ENCODE measurements at regions not wholly inside any gene's neighbourhood (a gene's known extent, or its start where the extent isn't known, plus 50 kb on each side); places are given as distances from the start of the nearest gene placed in this dataset.

DNA sequence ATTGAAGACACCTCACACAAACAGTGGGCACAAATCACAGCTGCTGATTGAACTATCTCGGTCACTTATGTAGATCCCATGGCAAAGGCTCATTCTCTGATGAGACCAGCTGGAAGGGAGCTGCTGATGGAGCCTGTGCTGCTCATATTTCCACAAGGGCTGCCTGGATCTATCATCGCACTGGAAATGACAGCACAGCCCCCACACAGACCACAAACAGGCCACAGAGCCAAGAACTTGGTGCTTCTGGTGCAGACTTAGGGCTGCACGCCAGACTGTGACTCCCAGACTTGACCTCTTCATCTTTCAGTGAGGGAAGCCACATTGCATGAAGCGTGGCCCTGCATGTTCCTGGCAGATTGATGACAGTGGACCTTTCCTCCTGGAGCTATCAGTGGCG, 197.6 kb downstream of the MINAR1 start:
- TF ChIP-seq, protein P1, sequence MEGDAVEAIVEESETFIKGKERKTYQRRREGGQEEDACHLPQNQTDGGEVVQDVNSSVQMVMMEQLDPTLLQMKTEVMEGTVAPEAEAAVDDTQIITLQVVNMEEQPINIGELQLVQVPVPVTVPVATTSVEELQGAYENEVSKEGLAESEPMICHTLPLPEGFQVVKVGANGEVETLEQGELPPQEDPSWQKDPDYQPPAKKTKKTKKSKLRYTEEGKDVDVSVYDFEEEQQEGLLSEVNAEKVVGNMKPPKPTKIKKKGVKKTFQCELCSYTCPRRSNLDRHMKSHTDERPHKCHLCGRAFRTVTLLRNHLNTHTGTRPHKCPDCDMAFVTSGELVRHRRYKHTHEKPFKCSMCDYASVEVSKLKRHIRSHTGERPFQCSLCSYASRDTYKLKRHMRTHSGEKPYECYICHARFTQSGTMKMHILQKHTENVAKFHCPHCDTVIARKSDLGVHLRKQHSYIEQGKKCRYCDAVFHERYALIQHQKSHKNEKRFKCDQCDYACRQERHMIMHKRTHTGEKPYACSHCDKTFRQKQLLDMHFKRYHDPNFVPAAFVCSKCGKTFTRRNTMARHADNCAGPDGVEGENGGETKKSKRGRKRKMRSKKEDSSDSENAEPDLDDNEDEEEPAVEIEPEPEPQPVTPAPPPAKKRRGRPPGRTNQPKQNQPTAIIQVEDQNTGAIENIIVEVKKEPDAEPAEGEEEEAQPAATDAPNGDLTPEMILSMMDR (conservative IDR thresholded peaks at IDR 0.05; ENCODE audit: low read depth, low read length) = no peak
- TF ChIP-seq EZH2phosphoT487 (IDR thresholded peaks at IDR 0.05; ENCODE audit: borderline replicate concordance, low read length) = no peak

Measured in PC-3 (cell line).